PC-9 (cell line): ENCODE measurements at regions not wholly inside any gene's neighbourhood (a gene's known extent, or its start where the extent isn't known, plus 50 kb on each side); places are given as distances from the start of the nearest gene placed in this dataset.
A peak's percentile ranks its signal among the peaks of the same experiment; 100 is the strongest.

ENCODE experiments used
- BruUV-seq: library from RNA; stranded (reverse); fragments of 400-500 nt; replicated peaks from 2 replicates; lab custom pipeline; 2021; lab: Mats Ljungman, UMichigan
- CTCF ChIA-PET: fragments of 300-600 bp; sonication (Branson Sonifier 250); formaldehyde crosslinking; loops from one replicate; lab custom pipeline; 2022; ENCODE audit warnings: antibody characterized with exemption; lab: Charles Lee
- POLR2A ChIA-PET: fragments of 300-600 bp; sonication (Branson Sonifier 250); formaldehyde crosslinking; loops from one replicate; lab custom pipeline; 2022; ENCODE audit warnings: antibody characterized with exemption; ENCODE audit not compliant: unreplicated experiment; lab: Charles Lee
- DNase-seq, 2 experiments: peaks; one replicate each; pipeline versions ENCODE4 v3.0.0 to v3.0.0-alpha.2; 2015 to 2022; ENCODE audit warnings: mixed read lengths in 1 of 2
- H2AFZ ChIP-seq: fragments of 200-600 bp; sonication (generic); 2 replicates; pipeline ENCODE4 v1.8.1; 2017; ENCODE audit warnings: antibody characterized with exemption
- H3F3A ChIP-seq: fragments of 200-600 bp; sonication (generic); 2 replicates; pipeline ENCODE4 v1.8.1; 2017; ENCODE audit warnings: antibody characterized with exemption, mild to moderate bottlenecking, low read depth; ENCODE audit not compliant: insufficient read depth
- H3K27ac ChIP-seq: fragments of 200-600 bp; sonication (generic); 2 replicates; pipeline ENCODE4 v1.6.1; 2016; ENCODE audit warnings: mixed run types
- H3K27me3 ChIP-seq: fragments of 200-600 bp; sonication (generic); 2 replicates; pipeline ENCODE4 v1.6.1; 2016; ENCODE audit warnings: low read depth, mixed run types; ENCODE audit not compliant: insufficient read depth
- H3K36me3 ChIP-seq: fragments of 200-600 bp; sonication (generic); 2 replicates; pipeline ENCODE4 v1.6.1; 2016; ENCODE audit warnings: low read depth, mixed run types
- H3K4me1 ChIP-seq: fragments of 200-600 bp; sonication (generic); replicated peaks from 2 replicates; pipeline ENCODE4 v1.6.1; 2016; ENCODE audit warnings: mixed run types; ENCODE audit not compliant: insufficient read depth
- H3K4me2 ChIP-seq: fragments of 200-600 bp; sonication (generic); 2 replicates; pipeline ENCODE4 v1.6.1; 2017; ENCODE audit warnings: mixed run types
- H3K4me3 ChIP-seq: fragments of 200-600 bp; sonication (generic); 2 replicates; pipeline ENCODE4 v1.6.1; 2016; ENCODE audit warnings: mixed run types
- H3K79me2 ChIP-seq: fragments of 200-600 bp; sonication (generic); 2 replicates; pipeline ENCODE4 v1.6.1; 2017; ENCODE audit warnings: low read depth, mixed run types
- H3K9me2 ChIP-seq: fragments of 200-600 bp; sonication (generic); 2 replicates; pipeline ENCODE4 v1.8.1; 2017; ENCODE audit warnings: mild to moderate bottlenecking; ENCODE audit not compliant: insufficient read depth
- H3K9me3 ChIP-seq: fragments of 200-600 bp; sonication (generic); 2 replicates; pipeline ENCODE4 v1.8.1; 2016; ENCODE audit warnings: low read depth; ENCODE audit not compliant: insufficient read depth
- H4K20me1 ChIP-seq: fragments of 200-600 bp; sonication (generic); 2 replicates; pipeline ENCODE4 v1.8.1; 2017; ENCODE audit not compliant: insufficient read depth
- EZH2 ChIP-seq: fragments of 200-600 bp; sonication (generic); IDR thresholded peaks from 2 replicates; pipeline ENCODE4 v1.8.0; 2017; ENCODE audit warnings: antibody characterized with exemption, low read depth
- intact Hi-C: fragments of 100-400 bp; cut with micrococcal nuclease; formaldehyde crosslinking; loops from one replicate; pipeline ENCODE4 v1.10.0; 2022; ENCODE audit not compliant: unreplicated experiment
- TF ChIP-seq, protein P1 (sequence below): fragments of 200-600 bp; sonication (generic); conservative IDR thresholded peaks from 2 replicates; pipeline ENCODE4 v1.6.1; 2017; ENCODE audit warnings: mixed run types, antibody characterized with exemption, mild to moderate bottlenecking, moderate library complexity

DNA sequence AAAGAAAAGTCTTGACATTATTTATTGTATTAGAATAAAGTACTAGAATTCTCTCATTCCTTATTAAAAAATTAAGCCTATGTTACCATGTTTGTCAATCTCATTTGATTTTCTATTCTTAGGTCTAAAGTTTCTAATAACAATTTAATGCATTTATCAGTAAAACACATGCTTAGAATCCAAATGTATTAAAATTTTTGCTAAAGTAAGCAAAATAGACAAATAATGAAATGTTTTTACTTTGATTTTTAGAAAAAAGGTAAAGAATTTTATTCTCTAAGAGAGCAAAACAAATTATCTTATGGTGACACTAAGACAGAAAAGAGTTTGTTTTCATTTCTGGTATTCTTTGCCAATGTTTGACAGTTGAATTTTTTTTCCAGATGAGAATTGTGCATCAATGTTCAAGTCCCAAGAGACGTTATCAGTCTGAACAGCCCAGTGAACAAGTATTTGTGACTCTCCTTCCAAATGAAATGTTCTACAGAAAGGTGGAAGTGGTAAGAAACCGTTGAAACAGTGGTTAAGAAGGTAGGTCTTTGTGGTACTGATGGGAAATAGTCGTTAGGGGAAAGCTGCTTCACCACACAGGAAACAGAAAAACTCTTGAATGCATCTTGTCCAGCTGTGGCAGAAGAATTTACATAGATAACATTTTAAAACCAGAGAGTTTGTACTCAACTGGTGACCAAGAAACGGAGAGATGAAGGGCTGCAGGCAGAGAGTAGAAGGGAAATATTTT lies 402.5 kb downstream of the PTPRC start:
- ChIA-PET CTCF (no interaction called here), POLR2A (no interaction called here)
- Histone ChIP-seq H3K9me2 (no peaks in the 10 kb centered on the region), H3K4me2 (no peak overlapping the region), H3K79me2 (no peaks in the 10 kb centered on the region), H3F3A (no peaks in the 10 kb centered on the region), H3K27me3 (no peaks in the 10 kb centered on the region), H4K20me1 (no peaks in the 10 kb centered on the region), H3K9me3 (no peaks in the 10 kb centered on the region; the same call in 1 of the 2 replicates), H3K27ac (no peak overlapping the region), H2AFZ (peak overlapping the region; percentile 64; the same call in 1 of the 2 replicates), H3K4me1 (no peaks in the 10 kb centered on the region), H3K4me3 (no peak overlapping the region), H3K36me3 (no peaks in the 10 kb centered on the region)
- TF ChIP-seq, protein P1, sequence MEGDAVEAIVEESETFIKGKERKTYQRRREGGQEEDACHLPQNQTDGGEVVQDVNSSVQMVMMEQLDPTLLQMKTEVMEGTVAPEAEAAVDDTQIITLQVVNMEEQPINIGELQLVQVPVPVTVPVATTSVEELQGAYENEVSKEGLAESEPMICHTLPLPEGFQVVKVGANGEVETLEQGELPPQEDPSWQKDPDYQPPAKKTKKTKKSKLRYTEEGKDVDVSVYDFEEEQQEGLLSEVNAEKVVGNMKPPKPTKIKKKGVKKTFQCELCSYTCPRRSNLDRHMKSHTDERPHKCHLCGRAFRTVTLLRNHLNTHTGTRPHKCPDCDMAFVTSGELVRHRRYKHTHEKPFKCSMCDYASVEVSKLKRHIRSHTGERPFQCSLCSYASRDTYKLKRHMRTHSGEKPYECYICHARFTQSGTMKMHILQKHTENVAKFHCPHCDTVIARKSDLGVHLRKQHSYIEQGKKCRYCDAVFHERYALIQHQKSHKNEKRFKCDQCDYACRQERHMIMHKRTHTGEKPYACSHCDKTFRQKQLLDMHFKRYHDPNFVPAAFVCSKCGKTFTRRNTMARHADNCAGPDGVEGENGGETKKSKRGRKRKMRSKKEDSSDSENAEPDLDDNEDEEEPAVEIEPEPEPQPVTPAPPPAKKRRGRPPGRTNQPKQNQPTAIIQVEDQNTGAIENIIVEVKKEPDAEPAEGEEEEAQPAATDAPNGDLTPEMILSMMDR: no peak
- no peak for DNase-seq
- BruUV-seq: no TSS peak
- intact Hi-C loops: no loop called here

DNA sequence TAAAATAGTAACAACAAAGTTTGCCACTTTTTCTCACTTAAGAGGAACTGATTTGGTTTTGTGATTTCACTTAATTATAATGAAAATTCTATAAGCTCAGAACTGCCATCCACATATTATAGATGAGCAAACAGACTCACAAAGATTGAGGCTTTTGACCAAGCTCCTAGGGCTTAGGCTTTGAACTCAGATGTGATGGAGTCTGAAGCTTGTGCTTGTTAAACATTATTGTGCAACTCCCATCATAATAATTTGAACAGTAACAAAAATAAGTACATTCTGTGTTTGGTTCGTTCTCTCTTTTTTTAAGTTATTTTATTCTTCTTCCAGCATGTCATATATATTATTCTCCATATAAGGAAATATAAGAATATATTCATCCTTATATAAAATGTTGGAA lies 403.4 kb downstream of the PTPRC start:
- no peaks in the 10 kb centered on the region for H3K9me2 ChIP-seq
- H3K79me2 ChIP-seq: no peaks in the 10 kb centered on the region
- H3F3A ChIP-seq: no peaks in the 10 kb centered on the region
- TF ChIP-seq EZH2: no peak
- TF ChIP-seq, protein P1: no peak
- no peak overlapping the region for H3K4me3 ChIP-seq
- H3K4me2 ChIP-seq: no peak overlapping the region
- intact Hi-C loops: no loop called here
- no peak overlapping the region for H2AFZ ChIP-seq
- no peaks in the 10 kb centered on the region for H3K27me3 ChIP-seq
- no peaks in the 10 kb centered on the region for H3K36me3 ChIP-seq
- POLR2A ChIA-PET: no interaction called here
- no TSS peak for BruUV-seq
- DNase-seq: no peak
- no peaks in the 10 kb centered on the region for H4K20me1 ChIP-seq
- no peaks in the 10 kb centered on the region for H3K4me1 ChIP-seq
- H3K27ac ChIP-seq: no peak overlapping the region
- no peaks in the 10 kb centered on the region for H3K9me3 ChIP-seq
- CTCF ChIA-PET: no interaction called here

DNA sequence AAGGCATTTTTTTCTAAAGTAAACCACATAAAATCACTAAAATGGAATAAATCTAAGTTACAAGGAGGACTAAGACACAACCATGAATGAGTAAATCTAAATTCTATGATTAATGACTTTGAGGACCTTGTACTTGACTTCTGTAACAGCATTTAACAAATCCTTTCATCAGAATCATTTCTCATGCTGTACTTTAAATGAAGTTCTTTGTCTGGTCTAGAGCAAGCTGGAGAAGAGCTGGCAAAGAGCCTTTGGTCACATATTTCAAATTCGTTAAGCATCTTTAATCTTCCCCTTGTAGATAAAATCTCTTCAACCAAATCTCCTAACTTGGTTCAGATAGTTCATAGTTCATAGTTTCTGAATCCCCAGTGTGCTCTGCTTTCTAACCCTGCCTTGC lies 405.4 kb downstream of the PTPRC start:
- H3F3A ChIP-seq: no peaks in the 10 kb centered on the region
- no peaks in the 10 kb centered on the region for H3K79me2 ChIP-seq
- intact Hi-C loops: no loop called here
- TF ChIP-seq, protein P1: no peak
- TF ChIP-seq EZH2: no peak
- H3K36me3 ChIP-seq: no peaks in the 10 kb centered on the region
- H3K4me1 ChIP-seq: no peaks in the 10 kb centered on the region
- H3K9me2 ChIP-seq: no peaks in the 10 kb centered on the region
- no peak for DNase-seq
- H3K27me3 ChIP-seq: no peaks in the 10 kb centered on the region
- BruUV-seq: no TSS peak
- peak overlapping the region; percentile 55 for H2AFZ ChIP-seq
- H3K4me2 ChIP-seq: no peak overlapping the region
- no peaks in the 10 kb centered on the region for H4K20me1 ChIP-seq
- H3K4me3 ChIP-seq: no peak overlapping the region
- no peaks in the 10 kb centered on the region for H3K9me3 ChIP-seq
- H3K27ac ChIP-seq: no peak overlapping the region
- POLR2A ChIA-PET: no interaction called here
- CTCF ChIA-PET: no interaction called here
